HG03108 (cell line): ENCODE measurements at regions not wholly inside any gene's neighbourhood (a gene's known extent, or its start where the extent isn't known, plus 50 kb on each side); places are given as distances from the start of the nearest gene placed in this dataset.

Experiments
- ATAC-seq: cut with Tn5 transposase; IDR thresholded peaks from one replicate; pipeline ENCODE4 v1.9.1; 2021; ENCODE audit warnings: moderate library complexity; ENCODE audit not compliant: unreplicated experiment

DNA sequence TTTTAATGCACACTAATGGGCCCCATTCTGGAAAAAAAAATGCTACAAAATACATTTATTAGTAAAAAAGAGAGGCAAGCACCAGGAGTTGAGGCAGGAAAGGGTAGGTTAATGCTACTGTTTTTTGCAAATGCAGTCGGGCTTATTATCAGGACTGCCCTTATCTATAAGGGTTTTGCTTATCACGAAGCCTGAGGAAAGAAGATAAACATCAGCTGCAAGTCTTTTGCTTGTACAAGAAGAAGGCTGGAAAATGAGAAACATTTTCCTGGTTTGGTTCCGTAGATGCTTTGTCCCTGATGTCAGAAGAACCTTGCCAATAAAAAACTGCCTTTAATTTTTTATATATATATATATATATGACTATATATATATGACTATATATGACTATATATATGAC lies 189.3 kb upstream of the VGLL2 start:
- ATAC-seq = no peak

DNA sequence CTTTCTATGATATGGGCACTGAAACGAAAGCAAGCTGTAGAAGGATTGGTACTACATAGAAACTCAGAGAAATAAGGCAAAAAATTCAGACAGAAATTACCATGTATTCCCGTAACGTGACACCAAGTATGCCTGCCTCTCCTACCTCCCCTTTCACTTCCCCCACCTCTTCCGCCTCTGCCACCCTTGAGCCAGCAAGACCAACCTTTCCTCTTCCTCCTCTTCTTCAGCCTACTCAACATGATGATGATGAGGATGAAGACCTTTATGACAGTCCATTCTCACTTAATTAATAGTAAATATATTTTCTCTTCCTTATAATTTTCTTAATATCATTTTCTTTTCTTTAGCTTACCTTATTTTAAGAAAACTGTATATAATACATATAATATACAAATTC lies 188.1 kb upstream of the VGLL2 start:
- ATAC-seq = no peak

DNA sequence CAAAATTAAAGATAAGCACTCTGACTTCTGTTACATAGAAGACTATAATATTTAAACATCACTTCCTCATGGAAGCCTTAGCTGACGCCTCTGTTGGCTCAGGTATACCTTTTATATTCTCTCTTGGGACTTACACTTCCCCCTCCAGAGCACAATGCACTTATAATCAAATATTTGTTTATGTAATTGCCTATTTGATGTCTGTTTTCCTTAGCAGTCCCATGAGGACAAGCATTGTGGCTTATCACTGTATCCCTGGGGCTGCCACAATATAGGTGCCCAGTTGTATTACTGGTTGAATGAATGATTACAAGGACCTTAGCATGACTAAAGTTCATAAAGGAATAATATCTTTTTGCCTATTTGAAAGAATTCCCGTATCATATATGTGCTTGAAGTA lies 186.7 kb upstream of the VGLL2 start:
- no peak for ATAC-seq

DNA sequence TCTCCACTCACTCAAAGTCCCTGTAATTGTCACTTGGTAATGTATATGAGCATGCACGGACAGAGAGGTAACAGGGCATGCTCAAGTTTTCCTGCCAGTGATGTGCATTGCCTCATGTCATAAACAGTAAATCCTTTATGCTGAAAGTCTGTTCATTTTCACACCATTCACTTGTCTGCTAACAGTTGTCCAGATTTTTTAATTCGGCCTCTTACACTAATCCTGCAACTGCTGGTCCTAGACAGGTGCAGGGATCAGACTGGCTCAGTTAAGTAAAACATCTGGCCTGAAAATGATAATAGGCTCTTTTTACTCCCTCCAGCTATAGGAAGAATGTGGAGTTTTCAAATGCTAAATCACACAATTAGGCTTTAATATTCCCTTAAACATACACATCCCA lies 185.4 kb upstream of the VGLL2 start:
- no peak for ATAC-seq

DNA sequence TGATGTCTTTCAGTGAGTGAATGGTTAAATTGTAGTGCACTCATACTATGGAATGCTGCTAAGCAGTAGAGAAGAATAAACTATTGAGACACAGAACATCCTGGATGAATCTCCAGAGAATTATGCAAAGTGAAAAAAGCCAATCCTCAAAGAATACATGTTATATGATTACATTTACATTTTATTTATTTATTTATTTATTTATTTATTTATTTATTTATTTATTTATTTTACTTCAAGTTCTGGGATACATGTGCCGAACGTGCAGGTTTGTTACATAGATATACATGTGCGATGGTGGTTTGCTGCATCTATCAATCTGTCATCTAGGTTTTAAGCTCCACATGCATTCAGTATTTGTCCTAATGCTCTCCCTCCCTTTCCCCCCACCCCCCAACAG lies 175.8 kb upstream of the VGLL2 start:
- no peak for ATAC-seq

DNA sequence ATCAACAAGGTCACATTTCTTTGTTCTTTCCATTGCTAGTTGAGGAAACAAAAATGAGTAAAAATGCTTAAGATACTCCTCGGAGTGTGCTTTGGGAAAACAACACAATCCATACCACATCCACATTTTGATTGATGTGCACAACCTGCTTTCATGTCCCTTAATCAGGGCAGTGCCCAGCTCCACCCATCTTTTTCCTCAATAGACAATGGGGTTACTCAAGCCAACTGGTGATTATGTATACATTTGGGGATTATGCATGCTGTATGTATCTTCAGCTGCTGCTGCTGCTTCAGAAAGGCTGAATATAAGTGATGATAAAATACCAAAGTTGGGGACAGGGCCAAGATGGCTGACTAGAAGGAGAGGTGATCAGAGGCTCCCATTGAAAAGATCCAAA lies 155.2 kb upstream of the VGLL2 start:
- no peak for ATAC-seq

DNA sequence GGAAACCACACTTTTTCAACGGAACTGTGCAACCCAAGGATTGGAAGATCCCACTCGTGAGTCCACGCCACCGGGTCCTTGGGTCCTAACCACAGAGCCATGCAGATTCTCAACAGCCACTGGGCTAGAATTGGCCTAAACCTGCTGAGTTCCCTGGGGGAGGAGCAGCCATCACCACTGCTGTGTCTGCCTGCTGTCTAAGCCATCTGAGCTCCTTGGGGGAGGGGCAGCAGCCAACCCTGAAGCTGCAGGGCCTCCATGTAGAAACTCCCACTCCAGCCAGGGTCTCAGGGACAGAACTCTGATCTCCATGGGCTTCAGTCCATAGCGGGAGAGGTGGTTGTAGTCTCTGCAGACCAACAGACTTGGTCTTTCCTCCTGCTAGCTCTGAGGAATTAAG lies 154.6 kb upstream of the VGLL2 start:
- no peak for ATAC-seq

DNA sequence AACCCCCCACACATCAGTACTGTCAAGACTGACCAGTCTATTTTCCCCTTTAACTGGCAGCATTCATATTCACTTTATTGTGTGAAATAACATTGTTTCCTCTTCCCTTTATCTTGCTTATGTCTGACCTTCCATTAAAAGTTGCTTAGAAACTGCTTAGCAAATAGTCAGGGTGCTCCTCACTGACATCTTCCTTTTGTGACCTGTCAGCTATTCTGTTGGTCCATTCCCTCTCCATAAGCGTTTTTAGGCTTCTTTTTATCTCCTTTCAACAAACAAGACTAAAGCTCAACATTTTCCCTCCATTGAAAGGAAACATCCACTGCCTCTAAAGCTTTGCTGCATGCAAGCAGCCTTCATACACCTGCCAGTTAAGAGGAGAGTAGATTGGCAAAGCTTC lies 147.7 kb upstream of the VGLL2 start:
- no peak for ATAC-seq

DNA sequence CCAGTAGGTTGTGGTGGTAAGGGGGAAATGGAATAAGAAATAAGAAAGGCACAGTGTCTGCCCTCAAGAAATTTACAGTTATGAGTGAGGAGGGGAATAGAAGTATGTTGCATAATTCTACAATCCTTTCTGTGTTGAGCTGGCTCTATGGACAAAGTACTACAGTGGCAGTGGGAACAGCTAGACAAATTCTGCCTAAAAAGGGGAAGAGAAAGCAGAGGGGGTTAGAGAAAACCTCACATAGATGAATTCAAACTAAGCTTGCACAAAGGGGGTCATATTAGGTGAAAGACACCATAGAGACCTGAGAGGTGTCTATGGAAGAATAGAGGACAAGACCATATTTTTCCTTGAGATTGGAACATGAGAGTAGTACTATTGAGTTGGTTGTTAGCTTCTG lies 146.9 kb upstream of the VGLL2 start:
- no peak for ATAC-seq

DNA sequence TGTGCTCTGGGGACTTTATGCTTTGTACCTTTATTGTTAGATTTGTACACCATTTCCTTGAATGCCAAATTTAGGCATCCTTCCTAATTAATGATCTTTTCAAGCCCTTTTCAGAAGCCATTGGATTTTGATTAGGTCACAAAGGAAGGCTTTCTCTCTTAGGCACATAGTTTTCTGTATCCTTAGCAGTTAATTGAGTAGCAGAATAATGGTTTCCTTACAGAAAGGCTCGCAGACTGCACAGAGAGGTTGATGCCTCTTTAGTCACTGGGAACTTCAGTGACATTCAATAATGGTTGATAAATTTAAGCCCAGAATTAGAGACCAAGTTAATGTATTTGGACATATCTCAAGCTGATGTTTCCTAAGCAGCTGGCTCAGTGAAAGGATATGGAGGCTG lies 139.1 kb upstream of the VGLL2 start:
- ATAC-seq = no peak

DNA sequence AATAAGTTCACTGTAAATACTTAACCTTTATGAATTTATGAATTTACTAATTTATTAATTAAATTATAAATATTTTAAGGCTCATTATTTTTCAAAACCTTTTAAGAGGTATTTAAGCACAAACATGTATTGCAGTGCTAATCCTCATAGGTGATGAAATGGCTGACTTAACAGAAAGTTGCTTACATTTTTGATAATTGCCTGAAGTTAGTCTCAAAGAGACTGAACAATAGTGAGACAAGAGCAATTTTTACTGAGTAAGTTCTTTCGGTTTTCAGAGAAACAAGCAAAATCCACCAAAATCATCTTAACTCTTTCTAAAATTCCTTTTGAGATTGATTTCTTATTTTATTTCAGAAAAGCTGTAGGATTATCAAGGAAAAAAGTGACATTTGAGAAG lies 137.3 kb upstream of the VGLL2 start:
- ATAC-seq = no peak

DNA sequence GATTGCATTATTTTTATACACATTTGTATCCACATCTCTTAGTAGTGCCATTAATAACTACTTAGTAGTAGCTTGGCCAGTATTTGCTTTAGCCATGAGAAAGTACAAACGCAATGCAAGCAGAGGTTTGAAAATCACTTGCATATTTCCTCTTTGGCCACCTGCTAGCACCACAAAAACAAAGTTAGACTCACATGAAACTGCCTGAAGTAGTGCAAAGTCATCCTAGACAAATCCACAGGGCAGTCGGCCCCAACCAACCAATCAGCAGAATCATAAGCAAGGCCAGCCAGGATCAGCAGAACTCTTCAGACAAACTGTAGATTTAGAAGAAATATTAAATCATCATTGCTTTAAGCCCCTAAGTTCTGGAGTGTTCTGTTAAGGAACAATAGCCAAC lies 135.2 kb upstream of the VGLL2 start:
- ATAC-seq = no peak

DNA sequence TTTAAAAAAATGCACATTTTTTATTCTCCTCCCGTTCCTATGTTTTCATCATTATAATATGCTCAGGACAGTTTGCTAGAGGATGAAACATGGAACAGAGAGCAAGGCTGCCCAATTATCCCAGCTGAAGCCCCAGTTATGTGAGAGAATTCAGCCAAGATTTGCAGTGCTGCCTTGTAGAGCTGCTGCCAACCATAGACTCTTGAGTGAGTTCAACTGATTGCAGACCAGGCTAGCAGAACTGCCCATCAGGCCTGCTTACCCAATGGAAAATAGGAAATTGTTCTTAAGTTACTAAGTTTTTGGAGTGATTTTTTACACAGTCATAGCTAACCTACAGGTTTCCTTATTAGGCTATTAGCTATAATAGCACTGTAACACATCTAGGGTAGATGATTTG lies 128.7 kb upstream of the VGLL2 start:
- ATAC-seq = no peak

DNA sequence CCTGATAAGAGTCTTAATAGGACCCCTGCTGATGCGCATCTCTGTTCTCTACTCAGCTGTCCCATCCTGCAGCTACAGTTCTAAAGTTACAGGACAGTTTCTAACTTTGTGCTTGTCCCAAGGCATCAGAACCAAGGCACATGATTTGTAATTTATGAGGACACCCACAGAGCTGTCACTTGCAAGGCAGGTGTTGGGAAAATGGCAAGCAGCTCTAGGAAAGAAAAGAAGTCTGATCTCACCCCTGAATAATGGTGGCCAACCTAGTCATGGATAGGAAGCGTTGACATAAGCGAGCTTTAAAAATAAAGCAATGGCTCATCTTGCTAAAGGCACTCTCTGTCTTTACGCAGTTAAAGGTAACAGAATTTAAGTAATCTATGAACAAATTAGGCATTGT lies 127.6 kb upstream of the VGLL2 start:
- no peak for ATAC-seq

DNA sequence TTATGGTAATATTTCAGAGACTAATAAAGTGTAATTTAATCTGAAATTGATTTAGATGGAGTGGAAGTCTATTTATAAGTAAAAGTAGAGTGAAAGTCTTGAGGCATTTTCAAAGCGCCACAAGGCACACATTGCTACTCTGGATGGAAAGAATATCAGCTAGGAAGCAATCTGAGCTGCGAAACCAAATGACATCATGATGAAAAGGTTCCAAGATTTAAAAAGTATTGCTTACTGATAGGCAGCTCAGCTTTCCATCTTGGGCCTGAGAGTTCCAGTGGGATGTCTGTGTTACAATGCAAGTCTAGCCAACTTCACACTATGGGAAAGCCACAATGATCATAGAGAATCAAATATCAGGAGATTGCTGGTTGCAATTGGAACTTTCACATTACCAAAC lies 126.9 kb upstream of the VGLL2 start:
- no peak for ATAC-seq

DNA sequence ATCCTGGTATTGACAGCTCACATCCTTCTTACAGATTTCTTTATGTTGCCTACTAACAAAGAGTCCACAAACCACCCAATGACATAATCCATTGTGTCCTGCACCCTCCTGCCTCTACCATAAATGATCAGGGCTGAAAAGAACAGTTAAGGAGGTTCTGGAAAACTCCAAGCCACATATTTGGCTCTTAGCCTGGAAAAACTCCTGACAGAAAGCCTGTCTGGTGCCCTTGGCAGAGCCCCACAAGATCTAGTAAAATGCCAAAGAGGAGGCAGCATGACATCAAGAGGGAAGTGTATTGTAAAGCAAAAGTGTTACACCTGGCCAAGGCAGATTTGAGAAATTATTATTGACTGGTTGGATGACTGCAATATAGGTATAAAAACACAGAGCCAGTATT lies 126.4 kb upstream of the VGLL2 start:
- no peak for ATAC-seq

DNA sequence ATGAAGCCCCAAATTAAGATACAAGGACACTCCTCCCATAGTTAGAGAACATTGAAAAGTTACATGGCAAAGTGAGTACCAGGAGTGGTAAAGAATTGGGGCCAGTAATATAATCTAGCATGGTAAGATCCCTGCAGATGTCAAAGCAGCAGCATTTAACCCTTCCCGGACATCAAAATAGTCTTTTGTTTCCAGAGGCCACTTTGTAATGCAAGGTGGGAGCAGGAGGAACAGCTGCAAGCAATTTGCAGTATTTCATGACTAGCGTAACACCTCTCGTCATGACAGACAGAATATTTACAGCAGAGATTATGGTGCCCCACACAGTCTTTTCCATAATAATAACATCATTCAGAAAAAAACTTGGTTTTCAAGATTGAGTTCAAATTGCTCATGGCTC lies 123.2 kb upstream of the VGLL2 start:
- ATAC-seq = no peak

DNA sequence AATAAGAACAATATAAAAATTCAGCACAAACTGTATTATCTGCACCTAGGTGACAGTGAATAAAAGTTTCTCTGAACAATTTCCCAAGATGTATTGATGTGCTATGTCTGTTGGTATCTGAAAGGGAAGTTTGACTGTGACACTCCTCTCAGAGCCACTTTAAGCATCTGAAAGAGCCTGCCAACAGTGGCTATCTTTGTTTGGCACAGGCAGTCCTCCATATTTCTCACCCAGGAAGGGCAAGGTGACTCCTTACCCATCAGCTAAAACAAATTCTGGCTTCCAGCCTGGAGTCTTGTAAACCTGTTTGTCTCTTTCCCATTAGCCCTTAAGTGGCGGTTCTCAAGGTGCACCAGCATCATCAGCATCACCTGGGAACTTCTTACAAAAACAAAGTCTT lies 122.4 kb upstream of the VGLL2 start:
- ATAC-seq = no peak

DNA sequence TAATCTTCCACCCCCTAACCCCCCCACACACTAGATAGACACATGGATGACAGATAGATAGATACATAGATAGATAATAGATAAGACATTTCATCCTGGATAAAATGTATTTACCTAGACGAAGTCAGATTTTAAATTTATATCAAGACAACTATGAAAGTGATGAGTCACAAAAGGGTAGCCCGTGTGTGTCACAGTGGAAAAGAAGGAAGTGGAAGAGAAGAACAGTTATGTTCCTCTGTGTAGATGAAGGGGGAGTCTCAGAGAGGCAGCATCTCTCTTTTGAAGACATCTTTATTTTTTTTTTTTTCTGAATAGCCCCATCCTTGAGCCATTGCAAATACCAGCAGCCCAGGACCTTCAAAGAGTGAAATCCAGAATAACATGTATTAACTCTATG lies 121.7 kb upstream of the VGLL2 start:
- no peak for ATAC-seq

DNA sequence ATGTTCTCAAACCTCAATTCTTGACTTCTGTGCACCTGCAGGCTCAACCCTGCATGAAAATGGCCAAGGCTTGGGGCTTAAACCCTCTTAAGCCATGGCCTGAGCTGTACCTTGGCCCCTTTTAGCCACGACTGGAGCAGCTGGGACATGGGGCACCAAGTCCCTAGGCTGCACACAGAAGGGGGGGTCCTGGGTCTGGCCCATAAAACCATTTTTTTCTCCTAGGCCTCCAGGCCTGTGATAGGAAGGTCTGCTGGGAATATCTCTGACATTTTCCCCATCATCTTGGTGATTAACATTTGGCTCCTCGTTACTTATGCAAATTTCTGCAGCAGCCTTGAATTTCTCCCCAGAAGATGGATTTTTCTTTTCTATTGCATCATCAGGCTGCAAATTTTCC lies 119.4 kb upstream of the VGLL2 start:
- ATAC-seq = no peak

DNA sequence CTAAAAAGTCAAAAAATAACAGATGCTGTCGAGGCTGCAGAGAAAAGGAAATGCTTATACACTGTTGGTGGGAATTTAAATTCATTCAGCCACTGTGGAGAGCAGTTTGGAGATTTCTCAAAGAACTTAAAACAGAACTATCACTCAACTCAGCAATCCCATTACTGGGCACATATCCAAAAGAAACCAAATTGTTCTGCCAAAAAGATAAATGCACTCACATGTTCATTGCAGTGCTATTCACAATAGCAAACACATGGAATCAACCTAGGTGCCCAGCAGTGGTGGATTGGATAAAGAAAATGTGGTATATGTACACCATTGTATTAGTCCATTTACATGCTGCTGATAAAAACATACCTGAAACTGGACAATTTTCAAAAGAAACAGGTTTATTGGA lies 116.0 kb upstream of the VGLL2 start:
- no peak for ATAC-seq

DNA sequence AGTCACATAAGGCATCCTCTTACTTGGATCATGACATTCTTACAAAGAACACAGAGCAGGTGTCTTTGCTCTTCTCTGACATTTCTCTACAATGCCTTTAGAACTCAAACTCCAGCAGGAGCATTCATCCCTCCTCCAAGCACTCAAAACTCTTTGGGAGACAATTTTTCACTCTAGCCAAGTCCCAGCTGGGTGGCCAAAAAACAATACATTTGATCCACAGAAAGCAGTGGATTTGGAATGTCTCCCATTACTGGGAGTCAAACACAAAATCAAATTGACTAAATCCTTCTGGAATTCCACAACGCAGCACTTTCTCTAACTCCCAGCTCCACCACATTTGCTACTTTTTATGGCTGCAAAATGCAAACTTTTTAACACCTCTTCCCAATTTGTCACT lies 108.6 kb upstream of the VGLL2 start:
- no peak for ATAC-seq

DNA sequence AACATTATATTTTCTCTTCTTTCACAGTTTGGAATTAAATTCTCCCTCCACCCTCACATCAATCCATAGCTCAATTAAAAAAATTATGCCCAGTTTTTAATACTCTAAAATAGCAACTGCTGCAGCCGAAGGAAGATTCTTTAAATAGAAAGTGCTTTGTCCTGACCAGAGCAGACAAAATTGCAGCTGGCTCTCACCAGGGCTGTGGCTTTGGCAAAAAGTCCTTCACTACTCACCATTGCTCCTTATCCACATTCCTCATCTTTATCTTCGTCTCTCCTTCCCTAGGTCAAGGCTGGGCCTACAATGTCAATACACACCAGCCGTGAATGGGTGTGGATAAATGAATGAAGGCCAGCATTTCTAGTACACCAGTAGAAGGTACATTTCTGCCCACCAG lies 107.9 kb upstream of the VGLL2 start:
- ATAC-seq = no peak

DNA sequence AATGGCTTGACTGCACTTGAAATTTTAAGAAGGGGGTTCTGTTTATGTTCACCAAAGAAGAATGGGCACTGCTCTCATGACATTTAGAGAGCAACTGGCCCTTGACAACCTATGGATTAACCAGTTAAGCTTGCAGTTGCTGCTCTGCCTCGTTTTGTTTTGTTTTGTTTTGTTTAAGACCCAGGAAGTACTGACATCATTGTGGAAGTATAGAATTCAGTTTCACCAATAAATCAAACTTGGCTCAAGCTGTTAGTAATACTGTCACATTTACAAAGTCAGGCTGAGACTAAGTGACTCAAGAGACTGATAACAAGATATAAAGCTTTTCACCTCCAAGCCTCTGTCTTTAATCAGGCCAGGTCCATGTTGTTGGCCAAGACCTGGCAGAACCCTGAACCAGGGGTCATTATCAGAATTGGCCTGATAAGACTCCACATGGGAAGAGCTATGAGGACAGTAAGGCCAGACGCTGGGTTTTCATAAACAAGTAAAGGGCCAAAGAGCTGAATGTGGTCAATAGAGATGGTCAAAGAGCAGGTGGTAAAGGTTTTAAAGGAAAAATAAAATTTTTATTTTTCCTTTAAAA lies 99.4 kb upstream of the VGLL2 start:
- ATAC-seq = no peak
